Suprapubic skin (tissue), 3 donors: ENCODE measurements at regions not wholly inside any gene's neighbourhood (a gene's known extent, or its start where the extent isn't known, plus 50 kb on each side); places are given as distances from the start of the nearest gene placed in this dataset.

Experiments used
- CTCF ChIP-seq, 2 donors: fragments of 200-600 bp in 1 of 2; fragments of 450-650 bp in 1 of 2; sonication (generic) in 1 of 2; IDR thresholded peaks; one replicate each; pipeline ENCODE4 v1.5.1; 2016 to 2019; ENCODE audit warnings: antibody characterized with exemption in 2 of 2, mild to moderate bottlenecking in 1 of 2, moderate library complexity in 1 of 2
- POLR2AphosphoS5 ChIP-seq, 3 donors: sonication (generic); formaldehyde crosslinking; IDR thresholded peaks; one replicate each; pipeline ENCODE4 v1.6.1; 2017; ENCODE audit warnings: antibody characterized with exemption in 3 of 3

GRCh38 chr3:106783231-106783630, 594.0 kb upstream of the CCDC54 start:
- TF ChIP-seq CTCF (IDR thresholded peaks at IDR 0.05) (no peak), POLR2AphosphoS5 (IDR thresholded peaks at IDR 0.05) (no peak)
